GM13977 (cell line): ENCODE measurements at regions not wholly inside any gene's neighbourhood (a gene's known extent, or its start where the extent isn't known, plus 50 kb on each side); places are given as distances from the start of the nearest gene placed in this dataset.
A peak's percentile ranks its signal among the peaks of the same experiment; 100 is the strongest.

Experiments used
- DNase-seq: peaks from one replicate; pipeline ENCODE4 v3.0.0; 2012; ENCODE audit warnings: low spot score
- in situ Hi-C: fragments of 300-500 bp; cut with MboI; formaldehyde crosslinking; loops from one replicate; pipeline ENCODE4 v1.12.0; 2022; ENCODE audit warnings: low sequenced_read_pairs, low pct_unique_long_range_greater_than_20kb, mixed read lengths, inconsistent platforms; ENCODE audit not compliant: unreplicated experiment
- TF ChIP-seq, protein P1 (sequence below): IDR thresholded peaks from 2 replicates; pipeline ENCODE4 v1.5.1; 2012; ENCODE audit warnings: mild to moderate bottlenecking, control low read depth; ENCODE audit not compliant: insufficient read depth; ENCODE audit errors: extremely low read depth, missing control alignments

DNA sequence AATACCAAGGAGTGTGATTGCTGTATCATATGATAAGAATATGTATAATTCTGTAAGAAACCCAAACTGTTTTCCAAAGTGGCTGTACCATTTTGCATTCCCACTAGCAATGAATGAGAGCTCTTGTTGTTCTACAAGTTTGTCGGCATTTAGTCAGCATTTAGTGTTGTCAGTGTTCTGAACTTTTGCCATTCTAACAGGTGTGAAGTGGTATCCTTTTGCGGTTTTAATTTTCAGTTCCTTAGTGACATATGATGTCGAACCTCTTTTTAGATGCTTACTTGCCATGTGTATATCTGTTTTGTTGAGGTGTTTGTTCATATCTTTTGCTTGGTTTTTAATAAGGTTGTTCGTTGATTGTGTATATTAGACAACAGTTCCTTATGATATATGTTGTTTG lies 296.3 kb upstream of the IZUMO3 start:
- DNase-seq: no peak
- TF ChIP-seq, protein P1, sequence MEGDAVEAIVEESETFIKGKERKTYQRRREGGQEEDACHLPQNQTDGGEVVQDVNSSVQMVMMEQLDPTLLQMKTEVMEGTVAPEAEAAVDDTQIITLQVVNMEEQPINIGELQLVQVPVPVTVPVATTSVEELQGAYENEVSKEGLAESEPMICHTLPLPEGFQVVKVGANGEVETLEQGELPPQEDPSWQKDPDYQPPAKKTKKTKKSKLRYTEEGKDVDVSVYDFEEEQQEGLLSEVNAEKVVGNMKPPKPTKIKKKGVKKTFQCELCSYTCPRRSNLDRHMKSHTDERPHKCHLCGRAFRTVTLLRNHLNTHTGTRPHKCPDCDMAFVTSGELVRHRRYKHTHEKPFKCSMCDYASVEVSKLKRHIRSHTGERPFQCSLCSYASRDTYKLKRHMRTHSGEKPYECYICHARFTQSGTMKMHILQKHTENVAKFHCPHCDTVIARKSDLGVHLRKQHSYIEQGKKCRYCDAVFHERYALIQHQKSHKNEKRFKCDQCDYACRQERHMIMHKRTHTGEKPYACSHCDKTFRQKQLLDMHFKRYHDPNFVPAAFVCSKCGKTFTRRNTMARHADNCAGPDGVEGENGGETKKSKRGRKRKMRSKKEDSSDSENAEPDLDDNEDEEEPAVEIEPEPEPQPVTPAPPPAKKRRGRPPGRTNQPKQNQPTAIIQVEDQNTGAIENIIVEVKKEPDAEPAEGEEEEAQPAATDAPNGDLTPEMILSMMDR: no peak
- in situ Hi-C loops: no loop called here

DNA sequence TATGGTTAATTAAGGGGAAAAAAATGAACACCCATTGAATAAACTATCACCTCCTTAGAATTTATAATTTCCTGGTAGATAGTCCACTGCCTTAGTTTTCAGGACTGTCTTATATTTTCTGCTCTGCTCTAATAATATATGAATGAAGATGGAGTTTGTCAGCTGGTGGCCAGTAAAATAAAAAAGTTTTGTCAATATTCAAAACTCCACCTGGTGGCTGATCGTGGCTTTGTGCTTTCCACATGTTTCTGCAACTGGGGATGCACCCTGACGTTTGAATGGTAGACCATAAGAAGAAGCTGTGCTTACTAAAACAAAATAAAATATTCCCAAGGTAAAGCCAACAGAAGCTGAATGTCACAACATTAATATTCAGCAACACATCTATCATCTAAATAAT lies 286.6 kb upstream of the IZUMO3 start:
- TF ChIP-seq, protein P1: peak; percentile 36
- DNase-seq: no peak
- in situ Hi-C loops: no loop called here

DNA sequence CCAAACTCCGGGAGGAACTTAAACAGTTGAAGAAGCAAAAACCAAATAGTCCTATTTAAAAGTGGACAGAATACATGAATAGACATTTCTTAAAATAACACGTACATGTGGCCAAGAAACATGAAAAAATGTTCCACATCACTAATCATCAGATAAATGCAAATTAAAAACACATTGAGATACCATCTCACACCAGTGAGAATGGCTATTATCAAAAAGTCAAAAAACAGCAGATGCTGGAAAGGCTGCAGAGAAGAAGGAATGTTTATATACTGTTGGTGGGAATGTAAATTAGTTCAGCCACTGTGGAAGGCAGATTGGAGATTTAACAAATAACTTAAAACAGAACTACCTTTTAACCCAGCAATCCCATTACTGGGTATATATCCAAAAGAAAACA lies 283.0 kb upstream of the IZUMO3 start:
- no peak for DNase-seq
- in situ Hi-C loops: no loop called here

DNA sequence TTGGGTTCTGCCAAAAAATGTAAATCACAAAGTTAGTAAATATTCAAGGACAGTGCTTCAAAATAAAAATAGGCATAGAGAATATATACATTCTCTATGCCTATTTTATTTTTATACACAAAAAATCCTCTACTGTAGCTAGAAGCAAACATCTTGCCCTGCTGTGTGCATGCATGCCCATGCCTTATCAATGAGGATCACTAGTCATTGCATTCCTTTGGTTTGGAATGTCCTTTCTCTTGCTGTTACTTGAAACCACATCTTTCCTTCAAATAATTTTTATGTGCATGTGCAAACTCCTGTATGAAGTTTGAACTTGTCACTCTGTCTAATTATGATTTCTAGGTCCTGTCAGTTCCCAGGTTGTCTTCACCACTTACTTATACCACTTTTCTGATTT lies 278.9 kb upstream of the IZUMO3 start:
- in situ Hi-C loops: no loop called here
- TF ChIP-seq, protein P1: no peak
- DNase-seq: no peak

More for the DNA sequence above, 283.0 kb upstream of the IZUMO3 start:
- TF ChIP-seq, protein P1: no peak

DNA sequence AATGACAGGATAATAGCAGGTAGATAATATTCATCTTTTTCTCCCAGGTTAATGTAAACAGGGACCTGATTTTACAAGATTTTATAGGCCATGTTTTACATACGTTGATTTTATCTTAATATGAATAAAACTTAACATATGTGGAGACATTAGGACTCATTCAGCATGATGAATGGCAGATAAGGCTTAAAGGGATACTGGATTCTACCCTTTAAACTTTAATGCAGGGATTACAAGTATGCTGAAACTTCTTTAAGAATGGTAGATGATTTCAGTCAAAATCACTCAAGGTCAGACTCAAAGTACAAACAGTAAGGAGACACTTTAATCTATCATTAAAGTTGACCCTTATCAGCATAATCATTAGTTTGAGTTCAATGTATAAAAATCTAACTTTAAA lies 274.5 kb upstream of the IZUMO3 start:
- in situ Hi-C loops: no loop called here
- DNase-seq: no peak
- TF ChIP-seq, protein P1: no peak

DNA sequence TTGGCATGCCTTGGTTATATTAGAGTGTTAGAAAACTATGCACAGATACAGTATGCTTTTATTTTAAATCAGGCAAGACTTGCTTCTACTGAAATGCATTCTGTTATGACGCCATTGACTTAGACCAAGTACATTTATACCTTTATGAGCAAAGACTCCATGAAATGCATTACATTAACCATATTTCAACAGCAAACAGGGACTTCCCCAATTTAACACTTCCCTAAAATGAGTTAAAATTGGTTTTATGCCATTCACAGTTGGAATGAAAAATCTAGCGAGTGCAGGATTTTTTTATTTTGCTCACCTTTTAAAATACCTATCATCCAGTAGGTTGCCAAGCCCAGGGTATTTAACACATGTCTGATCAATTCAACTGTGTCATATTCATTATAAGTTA lies 272.1 kb upstream of the IZUMO3 start:
- in situ Hi-C loops: no loop called here
- no peak for DNase-seq
- TF ChIP-seq, protein P1: no peak

GRCh38 chr9:24816006-24816405 lies 270.3 kb upstream of the IZUMO3 start:
- in situ Hi-C loops: no loop called here
- TF ChIP-seq, protein P1: no peak

More at GRCh38 chr9:24816006-24816405, 270.3 kb upstream of the IZUMO3 start:
- no peak for DNase-seq
